Common myeloid progenitor, CD34-positive (primary cell): ENCODE measurements at regions not wholly inside any gene's neighbourhood (a gene's known extent, or its start where the extent isn't known, plus 50 kb on each side); places are given as distances from the start of the nearest gene placed in this dataset.

Experiments used
- CTCF ChIA-PET: fragments of 350-600 bp; sonication (Branson Sonifier 250); formaldehyde crosslinking; loops from one replicate; lab custom pipeline; 2021; ENCODE audit warnings: antibody characterized with exemption; lab: Charles Lee
- POLR2A ChIA-PET: fragments of 350-600 bp; sonication (Branson Sonifier 250); formaldehyde crosslinking; loops from one replicate; lab custom pipeline; 2021; ENCODE audit warnings: antibody characterized with exemption; lab: Charles Lee
- DNase-seq, 3 donors: peaks; one replicate each; pipeline versions ENCODE4 v3.0.0 to v3.0.0-alpha.2; 2013
- H3K27ac ChIP-seq, 2 experiments: 1 replicate in 1 of 2; 2 replicates in 1 of 2; pipeline ENCODE4 v1.7.0; 2013; ENCODE audit warnings: inconsistent platforms in 2 of 2, low read length in 2 of 2, mild to moderate bottlenecking in 2 of 2, low read depth in 1 of 2, moderate library complexity in 1 of 2; ENCODE audit not compliant: severe bottlenecking in 2 of 2, insufficient read depth in 1 of 2, poor library complexity in 1 of 2
- H3K27me3 ChIP-seq, 5 experiments: replicated peaks in 2 of 5; 1 replicate in 3 of 5; 2 replicates in 2 of 5; pipeline versions ENCODE4 v1.6.1 to v1.7.0; 2013; ENCODE audit warnings: low read length in 4 of 5, mild to moderate bottlenecking in 2 of 5, moderate library complexity in 2 of 5, inconsistent platforms in 1 of 5; ENCODE audit not compliant: insufficient read depth in 5 of 5, control insufficient read depth in 4 of 5
- H3K36me3 ChIP-seq, 4 experiments: 1 replicate in 2 of 4; 2 replicates in 2 of 4; pipeline versions ENCODE4 v1.6.1 to v1.7.0; 2013; ENCODE audit warnings: low read length in 3 of 4, control low read depth in 1 of 4, mild to moderate bottlenecking in 1 of 4; ENCODE audit not compliant: control insufficient read depth in 4 of 4, insufficient read depth in 4 of 4
- H3K4me1 ChIP-seq, 4 experiments: 1 replicate in 3 of 4; 2 replicates in 1 of 4; pipeline versions ENCODE4 v1.6.1 to v1.7.1; 2013; ENCODE audit warnings: low read length in 3 of 4, mild to moderate bottlenecking in 3 of 4, control low read depth in 1 of 4, inconsistent platforms in 1 of 4, moderate library complexity in 1 of 4; ENCODE audit not compliant: control insufficient read depth in 4 of 4, insufficient read depth in 4 of 4; ENCODE audit errors: control extremely low read depth in 1 of 4
- H3K4me3 ChIP-seq, 7 experiments: 1 replicate in 4 of 7; 2 replicates in 3 of 7; pipeline versions ENCODE4 v1.5.1 to v1.7.0; 2013; ENCODE audit warnings: mild to moderate bottlenecking in 7 of 7, low read length in 6 of 7, moderate library complexity in 6 of 7, inconsistent platforms in 2 of 7, low read depth in 2 of 7, control low read depth in 1 of 7; ENCODE audit not compliant: insufficient read depth in 4 of 7, control insufficient read depth in 1 of 7; ENCODE audit errors: extremely low read depth in 1 of 7
- H3K9me3 ChIP-seq, 5 experiments: 1 replicate in 4 of 5; 2 replicates in 1 of 5; pipeline versions ENCODE4 v1.6.1 to v1.7.1; 2013; ENCODE audit warnings: low read length in 4 of 5, mild to moderate bottlenecking in 2 of 5, inconsistent platforms in 1 of 5, low read depth in 1 of 5, moderate library complexity in 1 of 5; ENCODE audit not compliant: control insufficient read depth in 4 of 5, insufficient read depth in 2 of 5; ENCODE audit errors: control extremely low read depth in 1 of 5
- WGBS: methylation state at CpG from one replicate; pipeline ENCODE4 v1.1.5; 2013; ENCODE audit not compliant: insufficient coverage; 5-methylcytosine and 5-hydroxymethylcytosine counted together

DNA sequence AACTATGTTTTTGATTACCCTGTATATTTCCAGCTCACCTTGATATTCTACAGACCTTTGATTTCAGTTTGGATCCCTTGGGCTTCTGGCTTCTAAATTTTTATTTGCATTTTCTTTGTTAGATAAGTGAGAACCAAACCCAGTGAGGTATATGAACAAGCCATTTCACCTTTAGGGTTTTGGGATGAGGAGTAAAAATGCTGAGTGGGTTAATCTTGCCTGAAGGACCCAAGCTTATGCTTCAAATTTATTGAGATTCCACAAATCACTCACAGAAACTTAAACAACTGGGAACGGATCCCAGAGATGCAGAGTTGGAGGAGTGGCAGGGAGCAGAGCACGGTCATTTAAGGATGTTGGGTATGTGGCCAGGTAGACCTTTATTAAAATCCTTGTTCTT, 263.3 kb upstream of the BMP2 start:
- DNase-seq = no peak
- H3K9me3 ChIP-seq = no peaks in the 10 kb centered on the region
- no peaks in the 10 kb centered on the region for H3K4me1 ChIP-seq
- H3K4me3 ChIP-seq = no peak overlapping the region
- no peak overlapping the region for H3K27ac ChIP-seq
- POLR2A ChIA-PET = interaction anchor here (0.6 kb wide), 1 partner anchor 42 kb away, joined by 3 read pairs; no protein-coding TSS in a partner anchor
- H3K36me3 ChIP-seq = no peaks in the 10 kb centered on the region
- CTCF ChIA-PET = no interaction called here
- no peaks in the 10 kb centered on the region for H3K27me3 ChIP-seq
- WGBS = no CpG with 5 or more reads among the region's 2 CpGs

DNA sequence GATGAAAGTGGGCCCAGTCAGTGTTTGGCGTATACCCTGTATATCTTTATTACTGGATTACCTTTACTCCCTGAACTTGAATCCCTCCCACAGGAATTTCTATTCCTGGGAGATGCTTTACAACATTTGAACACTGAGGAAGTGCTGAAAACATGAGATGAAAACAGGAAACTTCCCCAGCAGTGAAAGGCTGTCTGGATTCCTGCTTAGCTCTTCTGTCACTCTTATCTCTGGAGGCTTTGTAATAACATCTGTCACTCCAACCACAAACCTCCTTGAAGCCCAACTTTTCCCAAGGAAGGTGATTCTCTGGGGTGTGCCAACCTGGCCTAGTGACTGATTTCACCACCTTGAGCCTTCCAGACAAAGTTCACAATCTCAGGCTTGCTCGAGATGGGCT, 264.5 kb upstream of the BMP2 start:
- H3K36me3 ChIP-seq = no peaks in the 10 kb centered on the region
- no peak overlapping the region for H3K4me3 ChIP-seq
- ChIA-PET CTCF (no interaction called here), POLR2A (no interaction called here)
- no peak overlapping the region for H3K27ac ChIP-seq
- DNase-seq = no peak
- no peaks in the 10 kb centered on the region for H3K27me3 ChIP-seq
- no peaks in the 10 kb centered on the region for H3K9me3 ChIP-seq
- H3K4me1 ChIP-seq = no peaks in the 10 kb centered on the region
- no CpG with 5 or more reads among the region's 2 CpGs for WGBS

DNA sequence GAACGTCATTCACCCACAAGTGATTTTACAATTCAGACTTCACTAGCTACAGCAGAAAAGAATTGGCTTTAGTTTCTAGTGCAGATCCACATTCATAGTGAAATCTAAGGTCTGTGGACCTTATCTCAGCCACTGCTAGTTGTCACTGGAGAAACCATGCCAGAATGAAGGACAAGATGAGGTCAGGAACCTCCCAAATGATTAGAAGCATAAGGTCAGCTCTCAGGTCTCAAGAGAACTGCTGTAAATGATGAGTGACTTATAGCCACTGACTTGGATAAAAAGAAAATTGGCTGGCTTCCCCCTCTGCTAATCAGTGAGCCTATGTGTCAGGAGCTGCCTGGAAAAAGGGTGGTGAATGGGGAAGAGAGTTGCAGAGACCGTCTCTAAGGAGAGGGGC, 265.3 kb upstream of the BMP2 start:
- H3K27me3 ChIP-seq = no peaks in the 10 kb centered on the region
- DNase-seq = no peak
- no peak overlapping the region for H3K27ac ChIP-seq
- ChIA-PET POLR2A (no interaction called here), CTCF (interaction anchor here (1.3 kb wide), 1 partner anchor 14 kb away, joined by 3 read pairs; no protein-coding TSS in a partner anchor)
- no peaks in the 10 kb centered on the region for H3K4me1 ChIP-seq
- H3K4me3 ChIP-seq = no peak overlapping the region
- no peaks in the 10 kb centered on the region for H3K9me3 ChIP-seq
- no CpG with 5 or more reads among the region's 2 CpGs for WGBS
- no peaks in the 10 kb centered on the region for H3K36me3 ChIP-seq

DNA sequence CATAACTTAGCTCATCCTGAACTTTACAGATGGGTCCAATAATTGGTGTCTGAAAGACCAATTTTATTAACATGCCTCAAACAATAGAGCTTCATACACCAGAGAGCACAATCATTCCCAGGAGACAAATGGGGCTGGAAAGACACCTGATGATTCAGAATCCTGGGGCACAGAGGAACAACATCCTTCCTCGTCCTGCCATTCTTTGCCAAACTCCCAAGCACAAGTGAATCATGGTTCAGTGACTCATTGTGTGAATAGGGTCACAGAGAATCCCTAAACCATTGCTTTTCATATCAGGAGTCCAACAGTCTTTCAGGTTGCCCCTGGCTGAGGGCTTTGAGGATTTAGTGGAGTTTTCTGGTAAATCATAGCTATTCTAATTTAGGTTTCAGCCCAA, 266.4 kb upstream of the BMP2 start:
- H3K9me3 ChIP-seq = no peaks in the 10 kb centered on the region
- no peaks in the 10 kb centered on the region for H3K36me3 ChIP-seq
- CTCF ChIA-PET = interaction anchor here (1.4 kb wide), 1 partner anchor 45 kb away, joined by 3 read pairs; no protein-coding TSS in a partner anchor
- H3K4me3 ChIP-seq = no peak overlapping the region
- WGBS = no CpG with 5 or more reads among the region's 1 CpG
- H3K27ac ChIP-seq = no peak overlapping the region
- no peaks in the 10 kb centered on the region for H3K27me3 ChIP-seq
- no peaks in the 10 kb centered on the region for H3K4me1 ChIP-seq
- DNase-seq = no peak
- POLR2A ChIA-PET = interaction anchor here (0.6 kb wide), 1 partner anchor 1056 kb away, joined by 3 read pairs; no protein-coding TSS in a partner anchor

DNA sequence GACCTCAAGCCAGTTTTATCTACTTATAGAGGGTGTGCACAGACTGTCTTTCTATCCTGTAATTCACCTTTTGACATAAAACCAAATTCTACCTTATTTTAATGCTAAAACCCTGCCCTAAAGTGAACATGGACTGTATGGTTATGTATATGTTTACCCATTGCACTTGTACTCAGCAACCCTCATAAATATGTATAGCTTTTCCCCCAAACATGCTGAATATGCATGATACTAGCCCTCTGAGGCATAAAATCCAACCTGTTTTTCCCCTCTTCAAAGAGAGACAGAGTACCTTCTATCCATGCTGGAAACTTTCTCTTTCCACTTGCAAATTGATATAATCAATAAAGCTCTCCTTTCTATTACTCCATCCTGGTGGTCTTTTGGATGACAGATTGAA, 267.9 kb upstream of the BMP2 start:
- DNase-seq = no peak
- Histone ChIP-seq H3K4me3 (no peak overlapping the region), H3K27ac (no peak overlapping the region), H3K27me3 (no peaks in the 10 kb centered on the region), H3K9me3 (no peaks in the 10 kb centered on the region), H3K36me3 (no peaks in the 10 kb centered on the region), H3K4me1 (no peaks in the 10 kb centered on the region)
- ChIA-PET CTCF (no interaction called here), POLR2A (no interaction called here)

DNA sequence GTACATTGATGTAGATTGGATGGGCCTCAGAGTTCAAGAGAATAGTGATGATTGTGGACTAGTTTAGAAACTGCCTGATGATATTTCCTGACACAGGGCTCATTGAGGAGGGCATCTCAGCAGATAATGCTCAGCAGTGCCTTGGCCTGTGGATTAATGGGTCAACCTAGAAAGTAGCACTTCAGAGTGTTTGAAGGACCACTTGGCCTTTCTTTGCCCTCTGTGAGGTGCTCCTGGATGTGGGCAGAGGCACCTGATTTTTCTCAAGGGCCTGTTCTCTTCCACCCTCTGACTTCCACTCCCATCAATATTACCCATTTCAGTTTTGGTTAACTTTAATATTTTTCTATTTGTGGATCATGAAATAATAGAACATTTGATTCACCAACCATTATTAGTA, 270.6 kb upstream of the BMP2 start:
- ChIA-PET CTCF (no interaction called here), POLR2A (no interaction called here)
- no peaks in the 10 kb centered on the region for H3K36me3 ChIP-seq
- no peaks in the 10 kb centered on the region for H3K4me1 ChIP-seq
- DNase-seq = no peak
- no peak overlapping the region for H3K4me3 ChIP-seq
- no peak overlapping the region for H3K27ac ChIP-seq
- no peaks in the 10 kb centered on the region for H3K9me3 ChIP-seq
- H3K27me3 ChIP-seq = peaks cover 0 to 2% (median 0%) of the 10 kb centered on the region in 5 experiments

DNA sequence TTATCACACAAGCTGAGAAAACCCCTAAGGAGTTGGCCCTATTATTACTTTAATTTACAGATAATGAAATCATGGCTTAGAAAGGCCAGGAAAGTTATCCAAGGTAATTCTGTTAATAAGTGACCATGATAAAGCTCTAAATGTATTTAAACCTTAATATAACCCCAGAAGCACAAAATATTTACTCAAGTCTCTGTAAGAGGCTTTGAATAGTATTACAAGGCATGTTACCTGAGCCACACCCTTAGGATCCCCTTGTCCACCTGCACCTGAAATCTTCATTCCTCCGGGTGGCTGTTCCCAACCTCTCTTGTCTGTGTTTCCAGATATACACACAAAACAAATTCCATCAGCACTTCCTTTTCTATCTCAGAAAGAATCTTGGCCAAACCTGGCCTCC, 271.6 kb upstream of the BMP2 start:
- no peak overlapping the region for H3K27ac ChIP-seq
- H3K4me3 ChIP-seq = no peak overlapping the region
- CTCF ChIA-PET = no interaction called here
- 100% methylated on average over 1 of the region's 1 CpG for WGBS
- H3K9me3 ChIP-seq = no peaks in the 10 kb centered on the region
- no peaks in the 10 kb centered on the region for H3K4me1 ChIP-seq
- POLR2A ChIA-PET = interaction anchor here (0.5 kb wide), 1 partner anchor 40 kb away, joined by 3 read pairs; no protein-coding TSS in a partner anchor
- DNase-seq = no peak
- H3K27me3 ChIP-seq = peaks cover 0 to 2% (median 0%) of the 10 kb centered on the region in 5 experiments
- no peaks in the 10 kb centered on the region for H3K36me3 ChIP-seq
